ENCODE measurements at regions not wholly inside any gene's neighbourhood (a gene's known extent, or its start where the extent isn't known, plus 50 kb on each side); places are given as distances from the start of the nearest gene placed in this dataset.
"Not testable (repeated sequence)": the region's sequence is repeated elsewhere in the genome, so short reads cannot be mapped to it uniquely, and the experiment has no call there.

- DNase-seq (ENCODE audit: low spot score), result no peak
These were observed 270.8 kb upstream of the SMIM30 start for GRCh38 chr7:113389112-113389646.

DNA sequence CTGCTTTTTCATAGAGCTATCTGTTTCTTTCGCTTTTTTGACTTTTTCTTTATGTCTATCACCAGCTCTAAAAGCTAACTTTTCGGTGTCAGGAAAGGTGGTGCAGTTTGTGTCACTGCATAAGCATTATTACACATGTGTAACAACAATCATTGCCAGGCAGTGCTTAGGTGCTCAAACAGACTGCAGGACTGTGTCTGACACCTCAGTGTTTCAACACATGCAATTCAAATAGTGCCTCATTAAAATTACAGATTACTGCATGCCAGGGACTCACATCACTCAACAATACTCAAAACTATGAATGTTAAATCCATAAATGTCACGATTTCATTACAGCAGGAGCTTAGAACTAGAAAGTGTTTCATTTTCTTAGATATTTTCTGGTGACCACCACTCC is 265.3 kb upstream of the SMIM30 start:
- no peak for DNase-seq (ENCODE audit: low spot score)

- DNase-seq (ENCODE audit: low spot score), result no peak
These were observed 261.4 kb upstream of the SMIM30 start for GRCh38 chr7:113379746-113380145.

DNA sequence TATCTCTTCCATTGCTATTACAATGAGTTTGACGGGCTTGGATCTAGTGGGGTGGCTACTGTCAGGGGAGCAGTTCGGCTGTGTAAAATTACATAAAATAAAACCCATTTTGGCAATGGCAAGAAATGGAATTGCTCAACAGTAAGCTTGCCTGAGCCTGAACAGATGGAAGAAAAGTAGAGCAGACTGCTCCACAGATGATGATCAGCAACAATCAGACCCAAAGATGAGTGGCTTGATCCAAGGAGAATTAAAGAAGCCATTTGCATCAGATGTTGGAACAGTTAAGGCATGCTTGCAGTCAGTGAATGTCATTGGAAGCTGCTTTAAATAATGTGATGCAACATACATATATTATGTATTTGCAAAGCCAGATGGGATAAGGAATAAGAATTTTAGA is 256.6 kb upstream of the SMIM30 start:
- no peak for DNase-seq (ENCODE audit: low spot score)

GRCh38 chr7:113373863-113374262 is 255.5 kb upstream of the SMIM30 start:
- DNase-seq (ENCODE audit: low spot score), result no peak

DNA sequence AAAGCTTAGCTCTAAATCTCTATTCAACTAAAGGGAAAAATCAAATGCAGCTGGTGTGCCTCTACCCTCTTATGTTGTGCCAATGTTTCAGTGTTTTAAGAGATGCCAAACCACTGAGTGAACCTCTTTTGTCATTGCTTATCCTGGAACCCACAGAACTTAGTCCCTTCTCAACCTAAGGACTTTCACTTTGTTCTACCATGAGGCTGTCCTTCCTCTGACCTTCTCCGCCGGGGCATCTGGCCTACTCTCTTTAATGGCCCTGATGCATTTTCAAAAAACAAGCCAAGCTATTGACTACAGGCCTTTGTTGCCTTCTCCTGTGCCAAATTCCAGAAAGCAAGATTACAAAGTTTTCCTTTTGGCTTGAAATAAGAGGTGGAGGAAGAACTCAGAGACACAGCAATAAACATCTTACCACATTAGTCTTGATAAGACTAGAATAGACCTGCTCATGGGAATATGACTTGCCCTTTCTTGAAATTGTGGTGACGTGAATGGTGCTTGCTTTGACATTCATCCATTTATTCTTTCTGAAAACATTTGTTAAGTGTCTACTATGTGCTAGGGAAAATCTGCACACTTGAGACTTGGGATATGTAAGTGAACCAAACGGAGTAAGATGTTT is 253.2 kb upstream of the SMIM30 start:
- no peak for DNase-seq (ENCODE audit: low spot score)

DNA sequence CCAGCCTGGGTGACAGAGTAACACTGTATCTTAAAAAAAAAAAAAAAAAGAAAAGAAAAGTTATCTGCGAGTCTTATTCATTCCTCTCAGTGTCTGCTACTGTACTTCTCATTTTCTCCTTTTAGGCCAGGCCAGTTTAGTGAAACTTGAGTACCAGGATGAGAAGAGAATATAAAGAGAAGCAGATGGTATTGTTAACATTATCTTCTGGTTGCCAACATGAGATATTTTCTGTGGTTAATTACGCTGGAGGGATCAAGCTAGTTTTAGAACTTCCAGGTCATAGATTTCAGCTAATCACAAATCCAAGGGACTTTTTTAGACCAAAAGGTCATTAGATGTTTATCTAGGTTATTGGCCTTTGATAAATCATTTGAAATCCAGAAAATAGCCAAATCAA is 252.6 kb upstream of the SMIM30 start:
- DNase-seq (ENCODE audit: low spot score), result no peak

GRCh38 chr7:113368256-113368655 is 249.9 kb upstream of the SMIM30 start:
- DNase-seq (ENCODE audit: low spot score), result no peak

DNA sequence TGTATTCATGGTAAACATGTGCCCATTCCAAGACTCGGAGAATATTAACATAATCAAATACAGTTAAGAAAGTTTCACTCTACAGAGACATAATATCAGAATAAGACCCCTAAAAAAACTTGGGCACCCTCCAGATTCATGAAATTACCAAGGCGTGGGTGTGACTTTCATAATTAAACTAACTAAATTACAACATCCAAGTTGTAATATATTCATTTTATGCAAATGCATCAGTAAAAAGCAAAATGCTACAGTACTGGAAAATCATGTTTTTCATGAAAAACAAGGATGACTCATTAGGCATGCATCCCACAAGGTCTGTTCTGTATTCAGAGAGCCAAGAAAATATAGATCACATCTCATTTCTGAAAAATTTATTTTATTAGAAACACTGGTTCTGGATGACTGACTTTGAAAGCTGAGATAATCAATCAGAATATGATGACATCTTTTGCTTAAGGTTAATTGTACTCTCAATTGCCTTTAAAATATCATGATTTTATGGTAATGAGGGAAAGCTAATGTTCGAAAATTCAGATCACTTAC is 248.8 kb upstream of the SMIM30 start:
- DNase-seq (ENCODE audit: low spot score), result no peak

- no peak for DNase-seq (ENCODE audit: low spot score)
These were observed 247.8 kb upstream of the SMIM30 start for GRCh38 chr7:113366122-113366521.

- no peak for DNase-seq (ENCODE audit: low spot score)
These were observed 231.0 kb upstream of the SMIM30 start for GRCh38 chr7:113349339-113349738.

GRCh38 chr7:113339661-113340060 is 221.3 kb upstream of the SMIM30 start:
- DNase-seq (ENCODE audit: low spot score), result no peak

- DNase-seq (ENCODE audit: low spot score), result no peak
These were observed 219.8 kb upstream of the SMIM30 start for GRCh38 chr7:113338071-113338696.

DNA sequence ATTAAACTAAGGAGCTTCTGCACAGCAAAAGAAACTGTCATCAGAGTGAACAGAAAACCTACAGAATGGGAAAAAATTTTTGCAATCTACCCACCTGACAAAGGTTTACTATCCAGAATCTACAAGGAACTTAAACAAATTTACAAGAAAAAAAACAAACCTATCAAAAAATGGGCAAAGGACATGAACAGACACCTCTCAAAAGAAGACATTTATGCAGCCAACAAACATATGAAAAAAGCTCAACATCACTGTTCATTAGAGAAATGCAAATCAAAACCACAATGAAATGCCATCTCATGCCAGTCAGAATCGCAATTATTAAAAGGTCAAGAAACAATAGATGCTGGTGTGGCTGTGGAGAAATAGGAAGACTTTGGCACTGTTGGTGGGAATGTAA is 218.5 kb upstream of the SMIM30 start:
- not testable (repeated sequence) for DNase-seq (ENCODE audit: low spot score)

DNA sequence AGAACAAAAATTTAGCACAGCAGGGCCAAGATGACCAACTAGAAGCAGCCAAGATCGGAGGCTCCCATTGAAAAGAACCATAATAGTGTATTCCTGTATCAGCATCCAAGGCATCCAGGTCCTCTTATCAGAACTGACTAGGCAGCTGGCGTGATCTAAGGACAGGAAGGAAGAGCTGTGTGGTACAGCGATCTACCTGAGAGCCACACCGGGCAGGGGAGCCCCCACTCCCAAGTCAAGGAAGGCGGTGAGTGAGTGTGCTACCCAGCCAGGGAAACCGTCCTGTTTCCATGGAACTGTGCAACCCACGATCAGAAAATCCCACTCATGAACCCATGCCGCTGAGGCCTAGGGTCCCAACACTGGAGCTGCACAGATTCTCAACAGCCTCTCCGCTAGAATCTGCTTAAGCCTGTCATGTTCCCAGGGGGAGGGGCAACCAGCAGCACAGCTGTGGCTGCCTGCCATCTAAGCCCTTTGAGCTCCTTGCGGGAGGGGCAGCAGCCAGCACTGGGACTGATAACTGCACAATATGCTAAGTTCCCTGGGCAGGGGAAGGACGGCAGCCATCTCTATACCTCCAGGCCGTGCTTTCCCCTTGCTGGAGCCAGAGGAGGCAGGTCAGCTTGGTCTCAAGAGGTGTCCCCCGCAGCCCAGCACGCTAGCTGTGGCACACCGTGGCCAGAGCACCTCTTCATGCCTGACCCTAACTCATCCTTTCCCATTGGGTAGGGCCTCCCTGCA is 213.0 kb upstream of the SMIM30 start:
- DNase-seq (ENCODE audit: low spot score), result peak; percentile 73

- DNase-seq (ENCODE audit: low spot score), result no peak
These were observed 202.8 kb upstream of the SMIM30 start for GRCh38 chr7:113321201-113321600.

DNA sequence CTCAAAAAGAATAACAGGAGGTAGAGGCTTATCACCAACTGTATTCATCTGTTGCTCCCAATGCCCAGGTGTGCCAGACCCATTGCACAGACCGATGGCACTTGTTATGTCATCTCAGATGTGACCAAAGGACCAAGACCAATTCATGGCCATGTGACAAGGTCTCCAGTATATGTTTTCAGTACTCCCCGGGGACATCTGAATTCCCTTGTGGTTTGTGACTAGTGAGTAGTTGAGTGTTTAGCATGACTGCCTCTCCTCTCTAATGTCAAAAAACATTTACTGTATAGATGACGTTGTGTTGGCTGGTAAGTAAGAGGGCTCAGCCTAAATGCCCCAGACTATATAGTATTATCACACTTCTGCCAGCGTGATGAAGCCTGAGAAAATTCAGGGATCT is 202.1 kb upstream of the SMIM30 start:
- DNase-seq (ENCODE audit: low spot score), result no peak

DNA sequence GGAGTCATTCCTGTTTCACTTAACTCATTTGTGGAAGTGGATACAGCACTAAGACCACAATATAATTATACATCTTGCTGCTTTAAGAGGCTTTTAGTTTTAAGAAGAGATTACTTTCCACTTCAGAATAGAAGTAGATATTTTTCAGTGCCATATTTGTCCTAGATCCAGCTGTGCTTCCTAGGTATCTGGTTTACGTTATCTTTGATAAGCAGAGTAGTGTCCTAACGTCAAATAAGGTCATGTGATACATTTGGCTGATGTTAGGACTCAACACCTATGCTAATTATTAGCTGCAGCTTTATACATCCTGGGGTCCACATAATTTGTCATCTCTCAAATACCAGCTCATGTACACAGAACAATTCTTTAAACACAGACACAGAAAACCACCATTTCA is 196.2 kb upstream of the SMIM30 start:
- DNase-seq (ENCODE audit: low spot score), result no peak

DNA sequence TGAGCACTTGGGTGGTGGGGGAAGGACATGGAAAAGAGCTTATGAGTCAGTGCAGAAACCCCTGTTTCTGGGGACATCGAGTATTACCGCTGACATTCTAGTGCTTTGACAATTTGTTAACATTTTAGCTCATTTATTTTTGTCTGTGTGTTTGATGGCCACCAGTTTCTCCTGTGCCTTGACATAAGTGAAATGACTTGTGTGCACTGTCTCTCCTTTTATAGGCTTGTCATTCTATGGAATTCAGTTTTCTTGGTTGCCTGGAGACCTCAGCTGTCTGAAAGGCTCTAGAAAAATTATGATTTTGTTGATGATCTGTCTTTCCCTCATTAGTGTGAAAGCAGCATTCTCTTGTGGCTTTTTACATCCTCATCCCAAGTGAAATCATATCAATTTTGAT is 190.0 kb upstream of the SMIM30 start:
- DNase-seq (ENCODE audit: low spot score), result no peak

DNA sequence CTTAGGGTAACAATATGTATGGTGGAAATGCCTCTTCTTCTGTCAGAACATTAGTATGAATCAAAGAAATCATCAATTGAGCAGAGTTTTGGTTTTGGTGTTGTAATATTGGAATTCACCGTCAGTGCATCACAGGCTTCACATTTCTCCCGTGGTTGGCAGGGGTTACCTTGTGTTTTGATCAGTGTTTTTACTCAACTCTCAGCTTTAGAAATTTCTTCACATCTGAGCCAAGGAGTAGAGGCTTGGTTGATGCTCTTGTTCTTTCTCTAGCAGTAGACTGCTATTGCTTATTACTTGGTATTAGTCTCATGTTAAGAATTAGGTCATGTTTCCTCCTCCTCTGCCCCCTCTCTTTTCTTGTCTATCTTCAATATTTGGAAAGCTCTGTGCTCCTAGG is 188.8 kb upstream of the SMIM30 start:
- no peak for DNase-seq (ENCODE audit: low spot score)

- no peak for DNase-seq (ENCODE audit: low spot score)
These were observed 187.9 kb upstream of the SMIM30 start for GRCh38 chr7:113306302-113306701.

DNA sequence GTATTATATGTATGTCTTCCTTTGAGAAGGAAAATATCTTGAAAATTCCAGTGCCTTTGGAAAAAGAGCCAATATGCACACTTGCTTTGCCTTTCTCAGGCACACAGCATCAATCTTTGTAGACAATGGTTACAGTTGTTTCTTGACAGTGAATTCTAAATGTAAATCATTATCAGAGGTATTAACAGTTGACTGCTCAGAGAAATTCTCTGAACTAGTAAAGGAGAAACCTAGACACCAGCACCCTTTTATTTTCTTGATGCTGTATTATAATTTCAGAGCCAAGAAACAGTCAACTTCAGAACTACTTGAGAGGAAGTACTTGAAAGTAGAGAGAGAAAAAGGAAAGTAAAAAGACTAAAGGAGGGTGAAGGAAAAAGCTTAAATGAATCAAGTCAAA is 185.8 kb upstream of the SMIM30 start:
- no peak for DNase-seq (ENCODE audit: low spot score)

DNA sequence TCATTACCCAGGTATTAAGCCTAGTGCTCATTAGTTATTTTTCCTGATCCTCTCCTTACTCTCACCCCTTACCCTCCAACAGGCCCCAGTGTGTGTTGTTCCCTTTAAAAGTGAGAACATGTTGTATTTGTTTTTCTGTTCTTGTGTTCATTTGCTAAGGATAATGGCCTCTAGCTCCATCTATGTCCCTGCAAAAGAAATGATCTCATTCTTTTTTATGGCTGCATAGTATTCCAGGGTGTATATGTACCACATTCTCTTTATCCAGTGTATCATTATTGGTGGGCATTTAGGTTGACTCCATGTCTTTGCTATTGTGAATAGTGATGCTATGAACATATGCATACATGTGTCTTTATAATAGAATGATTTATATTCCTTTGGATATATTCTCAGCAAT is 185.0 kb upstream of the SMIM30 start:
- not testable (repeated sequence) for DNase-seq (ENCODE audit: low spot score)

All from ecto neural progenitor cell (in vitro differentiated cells).